NCI-H1105 treated with DMSO at 0.1 percent for 48 hours (cell line): ENCODE measurements at regions not wholly inside any gene's neighbourhood (a gene's known extent, or its start where the extent isn't known, plus 50 kb on each side); places are given as distances from the start of the nearest gene placed in this dataset.
"Not testable (repeated sequence)": the region's sequence is repeated elsewhere in the genome, so short reads cannot be mapped to it uniquely, and the experiment has no call there.

Experiments used
- DNase-seq: peaks from one replicate; lab custom pipeline; 2025; lab: John Stamatoyannopoulos, UW

DNA sequence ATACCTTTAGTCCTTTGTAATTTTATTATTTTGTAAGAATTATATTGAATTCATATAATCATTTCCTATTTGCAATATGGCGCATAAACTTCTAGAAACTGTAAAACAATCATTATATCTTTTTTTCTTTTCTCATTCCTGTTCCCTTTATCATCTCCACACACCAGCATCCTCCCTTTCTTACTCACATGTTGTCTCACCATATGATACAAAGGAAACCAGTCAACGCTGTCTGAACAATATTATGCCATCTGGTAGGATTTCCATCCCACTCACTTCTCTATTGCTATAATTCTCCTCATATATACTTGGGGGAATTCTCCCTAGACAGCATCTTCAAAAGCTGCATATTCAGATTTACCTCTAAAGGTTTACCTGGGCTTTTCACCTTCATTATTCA is 389.8 kb downstream of the NDFIP2 start:
- DNase-seq, result no peak

DNA sequence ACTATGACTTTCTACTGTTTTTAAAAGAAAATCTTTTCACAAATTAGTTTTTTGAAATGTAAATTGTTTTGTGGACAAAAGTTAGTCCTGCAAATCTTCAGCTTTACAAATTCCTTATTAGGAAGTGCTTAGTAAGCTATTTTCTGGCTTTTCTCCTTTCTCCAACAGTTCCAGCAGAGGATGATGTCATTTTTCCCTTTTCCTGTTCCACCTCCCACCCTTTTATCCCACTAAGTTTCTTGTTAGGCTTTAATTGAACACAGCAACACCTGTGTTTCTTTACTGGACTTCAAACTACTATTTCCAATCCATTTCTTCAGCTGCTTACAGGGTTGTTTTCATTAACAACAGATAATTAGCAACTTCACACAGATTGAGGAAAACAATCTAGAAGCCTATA is 389.2 kb downstream of the NDFIP2 start:
- peak; percentile 4 for DNase-seq

DNA sequence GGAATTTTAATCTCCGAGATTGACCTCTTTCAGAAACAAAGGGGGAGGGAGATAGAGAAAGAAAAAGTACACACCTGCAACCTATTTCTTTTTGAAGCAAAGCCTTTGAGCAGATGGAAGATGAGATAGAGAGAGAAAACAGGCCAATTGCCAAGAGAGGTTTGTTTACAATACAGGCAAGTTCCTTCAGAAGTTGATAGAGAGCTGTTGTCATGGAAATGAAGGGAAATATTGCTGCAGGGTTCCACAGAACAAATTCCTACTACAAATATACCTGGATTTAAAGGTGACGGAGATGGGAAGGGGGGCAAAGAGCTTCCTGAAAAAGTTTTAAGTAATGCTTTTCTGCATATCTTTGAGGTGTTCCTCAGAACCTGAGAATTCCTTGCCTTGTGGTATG is 388.4 kb downstream of the NDFIP2 start:
- DNase-seq, result peak; percentile 81

DNA sequence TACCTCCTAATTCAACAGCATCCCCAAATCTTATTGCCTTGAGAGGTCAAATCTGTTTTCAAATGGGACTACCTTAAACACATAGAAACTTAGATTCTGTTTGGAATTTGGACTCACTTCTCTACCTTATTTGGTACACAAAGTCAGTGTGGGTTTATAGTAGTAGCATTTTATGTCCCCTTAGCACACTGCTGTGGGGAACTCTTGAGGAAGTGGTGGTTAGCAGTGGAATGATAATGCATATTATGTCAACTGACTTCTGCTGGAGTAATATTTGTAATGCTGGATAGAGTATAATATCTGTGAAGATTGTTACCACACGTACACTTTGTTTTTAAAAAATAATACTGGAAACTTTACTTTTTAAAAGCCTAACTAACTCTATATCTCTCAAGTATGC is 386.3 kb downstream of the NDFIP2 start:
- DNase-seq, result no peak

DNA sequence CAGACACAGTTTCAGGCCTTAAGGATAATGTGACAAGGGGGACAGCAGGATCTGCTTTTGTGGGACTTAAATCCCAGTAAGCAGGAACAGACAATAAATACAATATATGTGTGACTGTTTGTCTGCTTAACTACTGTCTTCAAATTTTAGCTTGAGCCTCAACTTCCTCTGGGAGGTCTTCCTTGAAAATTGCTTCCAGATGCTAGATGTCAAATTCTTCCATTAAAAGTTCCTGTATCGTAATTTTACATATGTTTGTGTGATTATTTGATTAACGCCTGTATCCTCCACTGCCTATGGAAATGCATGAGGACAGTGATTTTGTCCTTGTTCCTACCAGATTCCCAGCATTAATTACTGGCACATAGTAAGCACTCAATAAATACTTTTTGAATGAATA is 385.5 kb downstream of the NDFIP2 start:
- no peak for DNase-seq

DNA sequence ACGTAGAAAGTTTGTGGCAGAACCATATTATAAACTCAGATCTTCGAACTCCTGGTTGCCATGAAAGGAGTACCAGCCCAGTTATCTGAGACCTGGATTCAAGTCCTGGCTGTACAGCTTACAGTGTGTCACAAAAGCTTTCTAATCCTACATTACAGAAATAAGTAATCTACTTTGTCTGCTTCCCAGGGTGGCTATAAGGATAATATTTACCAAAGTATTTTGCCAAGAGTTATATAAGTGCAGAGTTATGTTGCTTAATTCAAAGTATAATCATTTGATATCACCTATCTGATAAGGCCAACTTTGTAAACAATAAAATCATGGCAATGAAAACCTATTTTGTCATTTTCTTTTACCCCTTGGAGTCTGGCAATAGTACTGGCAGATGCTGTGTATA is 381.6 kb downstream of the NDFIP2 start:
- DNase-seq, result no peak

DNA sequence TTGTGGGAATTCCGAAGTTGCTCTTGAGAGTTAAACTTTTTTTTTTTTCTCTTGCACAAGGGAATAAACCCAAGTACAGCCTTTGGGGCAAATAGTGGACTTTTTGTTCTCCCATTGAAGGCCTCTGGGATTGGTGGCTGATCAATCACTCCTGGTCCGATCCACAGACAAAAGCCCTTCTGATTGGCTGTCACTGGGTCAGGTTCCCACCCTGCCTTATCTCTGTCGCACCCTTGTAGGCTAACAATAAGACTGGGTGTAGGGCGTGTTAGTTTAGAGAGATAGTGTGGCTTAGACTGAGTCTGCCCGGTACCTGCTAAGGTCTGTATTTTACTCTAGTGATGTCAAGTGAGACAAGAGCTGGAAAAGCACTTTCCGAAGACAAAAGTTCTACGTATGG is 380.8 kb downstream of the NDFIP2 start:
- DNase-seq, result no peak

DNA sequence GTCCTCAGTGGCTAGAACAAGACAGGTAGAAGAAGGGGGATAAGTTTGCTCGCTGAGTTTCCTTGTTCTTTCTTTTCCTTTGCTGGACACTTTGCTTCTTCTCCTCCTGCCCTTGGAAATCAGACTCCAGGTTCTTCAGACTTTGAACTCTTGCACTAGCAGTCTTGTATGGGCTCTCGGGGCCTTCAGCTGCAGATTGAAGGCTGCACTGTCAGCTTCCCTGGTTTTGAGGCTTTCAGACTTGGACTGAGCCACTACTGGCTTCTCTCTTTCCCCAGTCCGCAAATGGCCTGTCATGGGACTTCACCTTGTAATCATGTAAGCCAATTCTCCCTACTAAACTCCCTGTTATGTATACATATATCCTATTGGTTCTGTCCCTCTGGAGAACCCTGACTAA is 379.8 kb downstream of the NDFIP2 start:
- DNase-seq, result no peak

DNA sequence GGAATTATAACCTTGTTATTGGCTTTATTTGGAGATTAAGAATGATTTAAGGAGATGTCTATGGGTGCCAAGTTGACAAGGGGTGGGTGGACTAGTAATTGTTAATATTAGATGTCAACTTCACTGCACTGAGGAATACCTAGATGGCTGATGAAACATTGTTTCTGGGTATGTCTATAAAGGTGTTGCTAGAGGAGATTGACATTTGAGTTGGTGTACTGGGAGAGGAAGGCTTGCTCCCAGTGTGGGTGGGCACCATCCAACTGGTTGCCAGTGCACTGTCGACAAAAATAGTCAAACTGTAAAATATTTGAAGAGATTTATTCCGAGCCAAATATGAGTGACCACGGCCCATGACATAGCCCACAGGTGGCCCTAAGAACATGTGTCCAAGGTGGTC is 378.8 kb downstream of the NDFIP2 start:
- DNase-seq, result no peak

DNA sequence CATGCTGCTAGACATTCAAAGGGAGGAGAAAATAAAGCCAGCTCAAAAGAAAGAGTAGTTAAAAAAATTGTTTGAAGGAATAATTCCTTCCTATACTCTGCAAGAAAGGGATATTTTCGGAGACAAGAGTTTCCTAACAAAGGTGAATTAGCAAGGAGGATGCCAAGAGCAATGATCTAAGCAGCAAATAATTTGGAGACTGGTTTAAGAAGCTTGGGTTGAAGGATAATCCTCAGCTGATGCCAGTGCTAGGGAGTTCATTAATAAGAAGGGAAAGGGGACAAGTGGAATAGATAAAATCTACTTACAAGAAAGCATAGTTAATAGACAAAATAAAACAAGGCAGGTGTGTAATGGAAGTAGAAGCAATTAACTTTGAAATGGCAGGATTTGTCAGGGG is 372.3 kb downstream of the NDFIP2 start:
- DNase-seq, result no peak

DNA sequence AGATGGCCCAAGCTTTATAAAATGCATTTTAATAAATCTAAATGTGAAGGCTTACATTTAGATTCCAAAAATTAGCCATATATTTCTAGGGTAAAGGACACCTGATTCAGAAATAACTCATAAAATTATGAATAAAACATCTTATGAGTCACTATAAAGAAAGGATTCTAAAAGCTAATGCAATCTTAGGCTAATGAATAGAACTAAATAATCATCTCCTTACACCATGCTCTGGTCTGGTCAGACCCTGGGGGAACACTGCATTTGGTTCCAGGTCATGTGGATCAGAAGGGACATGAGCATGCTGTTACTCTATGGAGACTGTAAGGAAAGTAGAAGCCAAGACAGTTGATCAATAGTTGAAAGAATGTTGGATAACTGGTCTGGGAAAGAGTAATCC is 370.4 kb downstream of the NDFIP2 start:
- DNase-seq, result no peak

DNA sequence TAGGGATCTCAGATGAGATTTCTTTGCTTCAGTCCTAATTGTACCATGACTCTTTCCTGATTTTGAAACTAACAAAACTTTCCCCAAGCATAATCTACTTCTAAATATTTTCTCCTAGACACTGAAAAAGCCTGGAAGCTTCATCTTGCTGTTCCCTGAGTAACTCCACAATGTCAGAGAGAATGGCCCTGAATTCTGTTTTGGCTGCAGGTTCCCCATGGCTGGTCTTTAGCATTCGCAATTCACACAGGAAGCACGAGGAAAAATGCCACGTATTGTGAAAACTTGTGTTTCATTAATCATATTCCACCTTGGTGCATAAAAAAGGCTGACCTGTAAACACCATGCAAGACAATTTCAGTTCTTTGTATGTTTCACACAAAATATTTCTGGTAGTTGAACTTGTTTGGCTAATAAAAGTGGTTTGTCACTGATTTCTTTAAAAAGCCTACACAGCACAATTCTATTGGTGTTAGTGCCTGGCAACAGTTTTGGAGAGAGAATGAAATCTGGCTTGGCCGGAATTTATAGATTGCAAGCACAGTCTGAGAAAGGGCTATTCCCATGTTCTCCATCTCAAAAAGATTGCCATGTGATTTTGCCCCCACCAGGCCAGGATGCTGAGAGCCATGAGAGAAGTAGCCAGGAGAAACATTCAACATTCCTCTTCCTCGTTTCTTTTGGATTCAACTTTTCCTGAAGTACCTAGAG is 367.1 kb downstream of the NDFIP2 start:
- no peak for DNase-seq

DNA sequence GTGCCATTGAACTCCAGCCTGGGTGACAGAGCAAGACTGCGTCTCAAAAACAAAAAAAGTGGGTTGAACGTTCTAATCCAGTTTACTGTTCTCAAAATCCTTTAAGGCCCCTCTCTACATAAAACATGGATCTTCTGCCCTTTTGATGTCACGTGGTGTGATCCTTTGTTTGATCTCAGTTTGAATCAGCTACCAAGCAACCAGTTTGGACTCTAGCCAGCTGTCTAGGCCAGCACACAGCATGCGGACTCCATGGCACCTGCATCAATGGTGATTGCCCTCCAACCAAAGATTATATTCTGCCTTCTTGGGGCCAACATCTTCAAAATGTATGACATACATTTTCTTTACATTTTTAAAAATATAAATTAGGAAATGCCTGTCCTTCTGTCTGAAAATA is 365.4 kb downstream of the NDFIP2 start:
- peak; percentile 15 for DNase-seq

DNA sequence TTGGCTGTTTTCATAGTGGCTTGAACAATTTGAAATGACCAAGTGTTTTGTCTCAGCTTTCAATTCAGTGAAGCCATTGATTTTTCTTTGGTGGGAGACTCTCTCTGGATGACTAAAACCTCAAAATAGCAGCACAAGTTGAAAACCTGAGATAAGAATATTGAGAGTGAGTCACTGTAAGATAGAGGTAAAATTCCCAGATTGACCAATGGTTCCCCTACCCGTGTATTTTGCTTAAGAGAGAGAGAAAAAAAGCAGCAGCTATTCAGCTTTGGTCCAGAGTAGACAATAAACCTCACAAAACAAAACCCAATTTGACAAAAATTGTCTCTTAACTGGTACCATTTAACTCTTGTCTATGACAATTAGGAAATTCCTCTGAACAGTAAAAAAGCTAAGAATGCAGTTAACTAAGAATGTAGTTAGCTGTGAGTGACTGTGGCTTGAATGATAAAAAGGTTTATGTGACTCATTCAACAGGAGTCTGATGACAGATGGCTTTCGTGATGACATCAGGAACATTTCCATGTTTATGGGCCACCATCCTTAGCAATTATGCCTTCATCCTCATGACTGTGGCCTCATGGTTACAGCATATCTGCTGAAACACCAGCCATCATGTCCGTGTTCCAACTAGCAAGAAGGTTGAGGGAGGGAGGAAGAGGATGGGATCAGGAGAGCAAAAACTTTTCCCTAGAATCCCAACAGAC is 356.9 kb downstream of the NDFIP2 start:
- DNase-seq, result no peak

DNA sequence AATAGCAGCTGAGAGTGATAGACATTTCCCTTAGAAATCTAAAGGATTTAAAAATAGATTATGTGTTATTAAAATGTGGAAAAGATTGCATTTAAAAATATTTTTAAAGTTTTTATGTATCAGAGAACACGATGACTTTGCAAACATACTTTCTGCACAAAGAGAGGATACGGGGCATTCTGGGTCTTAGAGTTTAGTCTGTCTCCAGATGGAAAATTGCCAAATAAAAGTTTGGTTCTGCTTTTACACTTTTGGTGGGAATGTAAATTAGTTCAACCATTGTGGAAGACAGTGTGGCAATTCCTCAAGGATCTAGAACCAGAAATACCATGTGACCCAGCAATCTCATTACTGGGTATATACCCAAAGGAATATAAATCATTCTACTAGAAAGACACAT is 355.2 kb downstream of the NDFIP2 start:
- DNase-seq, result not testable (repeated sequence)

DNA sequence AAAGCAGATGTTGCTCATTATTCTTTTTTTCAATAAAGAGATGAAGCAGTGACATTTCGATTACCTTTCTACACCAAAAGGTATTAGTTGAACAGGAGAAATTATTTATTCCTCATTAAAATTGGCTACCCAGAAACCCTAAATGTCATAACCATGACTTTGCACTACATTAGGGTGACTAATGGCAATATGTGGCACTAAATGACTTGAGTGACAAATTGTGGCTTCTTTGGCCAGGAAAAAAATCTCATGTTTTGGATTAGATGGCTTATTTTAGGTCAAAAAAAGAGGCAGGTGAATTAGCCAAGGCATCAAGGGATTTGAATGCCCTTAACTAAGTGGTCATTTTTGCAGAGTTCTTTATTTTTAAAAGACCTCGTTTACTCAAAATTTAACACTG is 353.9 kb downstream of the NDFIP2 start:
- DNase-seq, result no peak

DNA sequence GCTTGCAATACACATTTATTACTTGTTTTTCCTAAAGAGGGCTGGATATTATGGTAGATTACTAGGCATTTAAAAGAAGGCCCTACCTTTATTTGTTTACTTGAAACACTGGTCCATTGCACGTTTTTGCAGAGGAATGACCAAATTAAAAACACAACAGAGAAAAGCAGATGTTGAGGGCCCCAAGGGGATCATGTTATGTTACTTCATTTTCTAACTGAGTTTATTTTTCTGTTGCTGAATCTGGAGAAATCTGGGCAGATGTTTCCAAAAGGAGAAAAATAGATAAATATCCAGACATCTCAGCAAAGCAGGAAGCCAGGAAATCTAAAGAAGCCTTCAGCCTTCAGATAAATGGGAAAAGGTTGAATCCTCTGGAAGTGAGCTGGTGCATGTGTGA is 353.0 kb downstream of the NDFIP2 start:
- no peak for DNase-seq

DNA sequence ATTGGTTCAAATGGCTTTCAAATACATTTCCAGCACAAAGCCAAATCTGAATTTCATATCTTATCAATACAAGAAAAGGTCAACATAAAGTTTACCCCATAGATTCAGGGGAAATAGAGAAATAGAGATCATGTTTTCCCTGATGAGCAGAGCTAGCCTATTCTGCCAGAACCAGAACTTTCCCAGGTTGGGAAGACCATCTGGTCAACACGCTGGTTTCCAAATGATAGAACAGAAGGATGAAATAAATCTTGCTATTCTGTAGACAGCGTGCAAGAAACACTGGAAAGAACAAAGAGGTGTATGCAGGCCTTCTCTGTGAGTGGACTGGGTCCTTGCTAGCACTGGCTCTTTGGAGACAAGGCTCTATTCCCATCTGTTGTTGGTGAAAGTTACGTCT is 350.6 kb downstream of the NDFIP2 start:
- DNase-seq, result no peak

DNA sequence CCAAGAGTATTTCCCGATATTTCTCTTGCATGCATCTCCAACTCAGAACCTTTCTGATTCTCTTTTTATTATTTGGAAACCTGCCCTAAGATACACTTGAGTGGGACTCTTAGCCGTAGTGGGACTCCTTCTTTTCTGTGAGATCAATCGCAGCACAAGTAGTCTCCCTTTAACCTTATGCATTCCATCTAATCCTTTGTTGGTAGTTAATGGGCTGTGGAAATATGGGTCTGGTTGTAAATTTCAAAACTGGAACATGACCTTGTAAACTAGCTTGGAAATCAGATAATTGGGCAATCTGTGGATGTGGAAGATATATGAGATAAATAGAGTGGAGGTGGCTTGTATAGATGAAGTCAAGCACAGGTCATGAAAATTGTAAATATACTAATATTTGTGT is 350.0 kb downstream of the NDFIP2 start:
- no peak for DNase-seq

DNA sequence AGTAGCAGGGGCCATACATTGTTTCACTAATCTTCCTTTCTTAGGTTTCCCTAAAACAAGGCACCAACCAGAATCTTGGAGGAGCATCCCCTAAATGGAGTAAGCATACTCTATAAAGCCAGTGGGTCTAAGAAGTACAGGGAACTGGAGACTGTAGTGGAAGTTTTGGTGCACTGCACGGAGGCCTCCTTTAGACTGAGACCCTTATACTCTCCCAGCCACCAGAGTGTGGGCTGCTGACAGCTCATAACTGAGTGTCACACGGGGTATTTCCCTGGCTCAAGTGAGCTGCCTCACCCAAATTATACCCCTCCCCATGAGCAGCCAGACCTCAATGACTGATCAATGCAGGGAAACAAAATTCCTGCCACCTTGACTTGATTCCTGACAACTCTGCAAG is 349.5 kb downstream of the NDFIP2 start:
- DNase-seq, result no peak

DNA sequence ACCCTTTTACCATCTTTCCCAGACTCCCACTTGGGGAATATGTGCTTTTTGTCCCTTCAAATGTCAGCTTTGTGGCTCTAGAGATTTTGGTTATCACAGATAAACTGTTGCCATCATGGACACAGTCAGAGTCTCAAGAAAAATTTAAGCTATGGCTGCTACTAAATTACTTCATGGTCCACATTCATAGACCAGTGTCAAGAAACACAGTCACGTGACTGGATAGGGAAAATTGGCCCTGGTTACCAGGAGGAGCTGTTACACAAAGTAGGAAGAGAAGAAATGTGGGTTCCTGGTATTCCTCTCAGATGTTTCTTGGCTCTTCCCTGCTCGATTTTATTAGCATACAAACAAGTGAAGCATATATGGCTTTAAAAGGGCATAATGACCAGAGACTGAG is 348.9 kb downstream of the NDFIP2 start:
- no peak for DNase-seq

DNA sequence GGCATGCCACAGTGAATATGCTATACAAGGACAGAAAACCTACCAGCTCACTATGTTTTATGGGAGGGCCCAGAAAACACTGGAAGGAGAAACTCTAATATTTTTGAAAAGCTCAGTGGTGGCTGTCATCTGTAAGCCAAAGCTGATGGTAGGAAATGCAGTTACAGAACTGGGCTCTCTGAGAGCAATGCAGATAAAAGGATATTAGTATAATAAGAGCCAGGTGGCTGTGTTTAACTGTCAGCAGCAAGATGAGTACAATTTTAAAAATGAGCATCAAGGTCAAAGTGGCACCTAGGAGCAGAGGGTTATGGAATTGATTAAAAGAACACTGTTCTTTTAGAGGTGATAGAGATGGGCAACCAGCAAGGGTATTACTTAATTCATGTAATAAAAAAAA is 345.0 kb downstream of the NDFIP2 start:
- no peak for DNase-seq

DNA sequence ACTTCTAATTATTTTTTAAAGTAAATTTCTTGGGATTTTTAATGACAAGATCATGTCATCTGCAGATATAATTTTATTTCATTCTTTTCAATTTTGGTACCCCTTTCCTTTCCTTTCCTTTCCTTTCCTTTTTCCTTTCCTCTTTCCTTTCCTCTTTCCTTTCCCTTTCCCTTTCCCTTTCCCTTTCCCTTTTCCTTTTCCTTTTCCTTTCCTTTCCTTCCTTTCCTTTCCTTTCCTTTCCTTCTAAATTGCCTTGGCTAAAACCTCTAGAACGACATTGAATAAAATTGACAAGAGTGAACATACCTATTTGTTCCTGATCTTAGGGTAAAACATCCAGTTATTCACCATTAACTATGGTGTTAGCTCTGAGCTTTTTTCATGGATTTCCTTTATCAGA is 334.1 kb downstream of the NDFIP2 start:
- no peak for DNase-seq
